OCI-LY3 (cell line): ENCODE measurements at regions not wholly inside any gene's neighbourhood (a gene's known extent, or its start where the extent isn't known, plus 50 kb on each side); places are given as distances from the start of the nearest gene placed in this dataset.

Source experiments
- H2AFZ ChIP-seq: fragments of 200-600, 300-600 bp; shearing (Covaris generic); 2 replicates; pipeline ENCODE4 v1.6.0; 2014; ENCODE audit warnings: antibody characterized with exemption, low read depth, low read length
- H3K27ac ChIP-seq: fragments of 200-600, 300-600 bp; sonication (generic); 2 replicates; pipeline ENCODE4 v1.5.1; 2014; ENCODE audit warnings: mild to moderate bottlenecking, low read length, moderate library complexity, mixed read lengths
- H3K27me3 ChIP-seq: fragments of 200-600, 300-600 bp; sonication (generic); 2 replicates; pipeline ENCODE4 v1.6.1; 2014; ENCODE audit warnings: low read depth, low read length, mixed read lengths
- H3K36me3 ChIP-seq: fragments of 200-600, 300-600 bp; sonication (generic); replicated peaks from 2 replicates; pipeline ENCODE3; 2014; ENCODE audit warnings: low read depth, low read length, mixed read lengths
- H3K4me1 ChIP-seq: fragments of 300-600, 200-600 bp; sonication (generic); 2 replicates; pipeline ENCODE4 v1.6.1; 2014; ENCODE audit warnings: low read length, mixed read lengths
- H3K4me2 ChIP-seq: fragments of 200-600, 300-600 bp; sonication (generic); 2 replicates; pipeline ENCODE4 v1.6.1; 2014; ENCODE audit warnings: low read length, mixed read lengths
- H3K4me3 ChIP-seq: fragments of 300-600, 200-600 bp; sonication (generic); 2 replicates; pipeline ENCODE4 v1.5.1; 2014; ENCODE audit warnings: antibody characterized with exemption, mild to moderate bottlenecking, low read length, moderate library complexity
- H3K79me2 ChIP-seq: fragments of 300-600, 200-600 bp; shearing (Covaris generic); 2 replicates; pipeline ENCODE4 v1.6.1; 2014; ENCODE audit warnings: mild to moderate bottlenecking, low read length, mixed read lengths
- H3K9ac ChIP-seq: fragments of 300-600, 200-600 bp; shearing (Covaris generic); 2 replicates; pipeline ENCODE4 v1.6.0; 2014; ENCODE audit warnings: mild to moderate bottlenecking, low read length, moderate library complexity
- H3K9me3 ChIP-seq: fragments of 200-600, 300-600 bp; shearing (Covaris generic); 2 replicates; pipeline ENCODE4 v1.6.1; 2014; ENCODE audit warnings: low read length, mixed read lengths; ENCODE audit not compliant: insufficient read depth
- H4K20me1 ChIP-seq: fragments of 200-600, 300-600 bp; sonication (generic); 2 replicates; pipeline ENCODE4 v1.6.1; 2016; ENCODE audit warnings: low read length, mixed read lengths; ENCODE audit not compliant: insufficient read depth
- CTCF ChIP-seq: fragments of 200-600, 300-600 bp; sonication (generic); IDR thresholded peaks from 2 replicates; pipeline ENCODE4 v1.5.1; 2014; ENCODE audit warnings: antibody characterized with exemption, low read length, low read depth
- EZH2phosphoT487 ChIP-seq: fragments of 200-600 bp; shearing (Covaris generic); IDR thresholded peaks from 2 replicates; pipeline ENCODE4 v1.6.1; 2018; ENCODE audit warnings: antibody characterized with exemption, mixed run types, low read depth

DNA sequence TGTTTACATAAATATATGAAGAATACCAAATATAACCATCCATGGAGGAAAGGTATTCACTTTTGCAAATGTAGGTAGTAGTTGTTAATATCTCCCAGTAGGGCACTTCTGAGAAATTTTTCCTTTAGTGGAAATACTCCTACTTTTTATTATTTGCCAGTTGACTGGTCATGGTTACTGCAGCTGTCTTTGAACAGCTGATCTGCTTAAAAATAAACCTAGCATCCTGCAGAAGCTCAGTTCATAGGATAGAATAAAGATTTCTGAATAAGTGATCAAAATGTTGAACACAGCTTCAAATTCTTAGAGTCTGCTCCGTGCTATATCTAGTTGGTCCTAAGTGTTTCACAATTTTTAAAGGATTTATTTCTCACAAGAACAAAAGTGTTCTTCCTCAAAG, 270.7 kb upstream of the TRPC7 start:
- H3K9ac ChIP-seq = no peak overlapping the region
- no peaks in the 10 kb centered on the region for H3K9me3 ChIP-seq
- no peaks in the 10 kb centered on the region for H4K20me1 ChIP-seq
- no peaks in the 10 kb centered on the region for H3K36me3 ChIP-seq
- no peak overlapping the region for H3K4me3 ChIP-seq
- H3K27ac ChIP-seq = no peak overlapping the region
- no peak overlapping the region for H3K4me2 ChIP-seq
- no peaks in the 10 kb centered on the region for H3K4me1 ChIP-seq
- H3K79me2 ChIP-seq = no peaks in the 10 kb centered on the region
- no peaks in the 10 kb centered on the region for H3K27me3 ChIP-seq
- TF ChIP-seq CTCF = no peak
- TF ChIP-seq EZH2phosphoT487 = no peak
- no peak overlapping the region for H2AFZ ChIP-seq

- Histone ChIP-seq H4K20me1 (no peaks in the 10 kb centered on the region), H2AFZ (no peak overlapping the region), H3K79me2 (no peaks in the 10 kb centered on the region), H3K36me3 (no peaks in the 10 kb centered on the region), H3K27ac (no peak overlapping the region), H3K27me3 (no peaks in the 10 kb centered on the region), H3K9me3 (no peaks in the 10 kb centered on the region), H3K4me3 (no peak overlapping the region), H3K4me1 (no peaks in the 10 kb centered on the region), H3K9ac (no peak overlapping the region), H3K4me2 (no peak overlapping the region)
- no peak for TF ChIP-seq EZH2phosphoT487
- TF ChIP-seq CTCF = no peak
Observed at GRCh38 chr5:136631186-136631585, 265.8 kb upstream of the TRPC7 start.

DNA sequence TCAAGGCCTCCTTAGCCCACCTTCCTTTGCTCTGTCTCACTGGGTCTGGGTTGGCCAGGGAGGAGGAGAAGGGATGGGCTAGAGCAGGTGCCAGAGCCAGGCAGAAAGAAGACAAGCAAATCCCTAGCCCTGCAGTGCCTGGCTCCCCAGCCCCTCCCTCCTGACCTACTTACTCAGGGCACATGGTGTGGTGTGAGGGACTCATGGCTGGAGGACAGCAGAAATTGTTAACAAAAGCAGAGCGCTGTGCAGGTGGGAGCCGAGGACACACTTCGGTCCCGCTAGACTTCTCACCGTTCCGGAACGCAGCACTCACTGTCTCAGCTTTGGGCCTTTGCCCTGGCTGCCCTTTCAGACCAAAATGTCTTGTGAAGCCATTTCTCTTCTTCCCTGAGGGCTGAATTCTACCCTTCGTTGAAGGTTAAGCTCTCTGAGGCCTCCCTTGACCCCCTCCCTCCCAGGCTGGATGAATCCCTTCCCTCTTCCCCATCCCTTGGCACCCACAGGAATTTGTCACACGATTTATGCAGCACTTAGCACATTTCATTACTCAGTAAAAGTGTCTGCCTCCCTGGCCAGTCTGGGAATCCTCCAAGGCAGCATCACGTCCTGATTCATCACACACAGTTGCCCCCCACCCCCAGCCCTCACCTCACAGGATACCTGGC, 263.9 kb upstream of the TRPC7 start:
- H2AFZ ChIP-seq = no peak overlapping the region
- no peaks in the 10 kb centered on the region for H3K79me2 ChIP-seq
- no peak overlapping the region for H3K4me2 ChIP-seq
- H3K9ac ChIP-seq = no peak overlapping the region
- H4K20me1 ChIP-seq = no peaks in the 10 kb centered on the region
- H3K27me3 ChIP-seq = no peaks in the 10 kb centered on the region
- H3K4me3 ChIP-seq = no peak overlapping the region
- no peak overlapping the region for H3K27ac ChIP-seq
- no peaks in the 10 kb centered on the region for H3K4me1 ChIP-seq
- no peaks in the 10 kb centered on the region for H3K9me3 ChIP-seq
- no peaks in the 10 kb centered on the region for H3K36me3 ChIP-seq
- TF ChIP-seq EZH2phosphoT487 = no peak
- no peak for TF ChIP-seq CTCF

DNA sequence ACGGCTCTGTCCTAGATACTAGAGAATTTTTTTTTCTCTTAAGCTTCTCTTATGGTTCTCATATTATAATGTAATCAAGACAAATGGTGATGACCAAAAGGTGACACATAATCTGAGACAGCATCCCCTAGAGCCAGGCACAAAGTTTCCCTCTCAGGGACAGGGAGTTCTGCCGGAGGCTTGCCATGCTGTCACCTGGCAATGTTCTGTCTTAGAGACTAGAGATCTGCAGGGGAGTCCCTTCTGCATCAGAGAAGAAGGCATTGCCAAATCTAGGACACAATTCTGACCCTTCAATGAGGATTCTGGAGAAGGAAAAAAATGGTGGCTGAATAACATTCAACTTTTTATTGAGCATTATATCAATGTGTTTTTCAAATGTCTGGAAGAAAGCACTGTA, 261.2 kb upstream of the TRPC7 start:
- Histone ChIP-seq H3K4me3 (no peak overlapping the region), H3K27me3 (no peaks in the 10 kb centered on the region), H3K27ac (no peak overlapping the region), H3K4me2 (no peak overlapping the region), H3K36me3 (no peaks in the 10 kb centered on the region), H3K9ac (no peak overlapping the region), H3K9me3 (no peaks in the 10 kb centered on the region), H3K79me2 (no peaks in the 10 kb centered on the region), H2AFZ (no peak overlapping the region), H3K4me1 (no peaks in the 10 kb centered on the region), H4K20me1 (no peaks in the 10 kb centered on the region)
- no peak for TF ChIP-seq CTCF
- no peak for TF ChIP-seq EZH2phosphoT487
